ENCODE measurements at regions not wholly inside any gene's neighbourhood (a gene's known extent, or its start where the extent isn't known, plus 50 kb on each side); places are given as distances from the start of the nearest gene placed in this dataset.
A peak's percentile ranks its signal among the peaks of the same experiment; 100 is the strongest.

DNA sequence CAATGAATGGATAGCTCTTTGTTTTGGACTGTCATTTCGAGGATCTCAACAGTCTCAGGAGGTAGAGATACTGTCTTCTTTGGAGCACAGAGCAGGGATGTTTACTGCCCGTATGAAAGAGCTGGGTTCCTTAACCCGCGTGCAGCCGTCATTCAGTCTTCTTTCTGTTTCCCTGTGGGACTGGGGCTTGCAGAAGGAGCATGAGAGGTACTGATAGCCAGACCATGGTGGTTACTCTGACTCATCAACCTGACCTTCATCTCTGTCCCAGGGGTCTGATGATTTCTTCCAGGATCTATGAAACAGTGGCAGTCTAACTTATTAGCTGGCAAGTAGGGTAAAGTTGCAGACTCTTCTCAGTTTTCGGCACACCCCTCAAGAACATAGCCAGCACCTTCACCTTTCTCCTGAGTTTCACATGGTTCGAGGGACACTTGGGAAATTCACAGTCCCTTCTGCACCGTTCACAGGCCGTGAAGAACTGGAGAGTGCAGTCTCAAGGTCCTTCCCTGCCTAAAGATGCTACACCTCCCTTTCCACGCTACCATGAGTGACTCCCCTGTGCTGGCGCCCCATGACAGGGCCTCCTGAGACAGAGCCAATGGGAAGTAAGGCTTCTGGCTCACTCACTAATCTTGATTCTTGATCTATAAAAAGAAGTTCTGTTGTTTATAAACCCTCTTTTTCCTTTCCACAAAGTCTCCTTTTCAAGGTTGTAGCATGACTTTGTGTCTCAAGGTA lies 226.2 kb downstream of the MC4R start:
- H3K4me2 ChIP-seq (ENCODE audit: low read length) = peak overlapping the region; percentile 35
- no peaks in the 10 kb centered on the region for H3K9me3 ChIP-seq (ENCODE audit: insufficient read depth, low read length)
- H3K9ac ChIP-seq (ENCODE audit: low read length) = no peak overlapping the region
- H3K79me2 ChIP-seq (ENCODE audit: low read length) = no peaks in the 10 kb centered on the region
- H2AFZ ChIP-seq (ENCODE audit: low read depth, low read length) = peak overlapping the region; percentile 49
- no peak overlapping the region for H3K27ac ChIP-seq (ENCODE audit: low read length)
- H3K4me3 ChIP-seq (ENCODE audit: low read length) = peak overlapping the region; percentile 3; the same call in 1 of the 2 replicates
- TF ChIP-seq, protein P1, sequence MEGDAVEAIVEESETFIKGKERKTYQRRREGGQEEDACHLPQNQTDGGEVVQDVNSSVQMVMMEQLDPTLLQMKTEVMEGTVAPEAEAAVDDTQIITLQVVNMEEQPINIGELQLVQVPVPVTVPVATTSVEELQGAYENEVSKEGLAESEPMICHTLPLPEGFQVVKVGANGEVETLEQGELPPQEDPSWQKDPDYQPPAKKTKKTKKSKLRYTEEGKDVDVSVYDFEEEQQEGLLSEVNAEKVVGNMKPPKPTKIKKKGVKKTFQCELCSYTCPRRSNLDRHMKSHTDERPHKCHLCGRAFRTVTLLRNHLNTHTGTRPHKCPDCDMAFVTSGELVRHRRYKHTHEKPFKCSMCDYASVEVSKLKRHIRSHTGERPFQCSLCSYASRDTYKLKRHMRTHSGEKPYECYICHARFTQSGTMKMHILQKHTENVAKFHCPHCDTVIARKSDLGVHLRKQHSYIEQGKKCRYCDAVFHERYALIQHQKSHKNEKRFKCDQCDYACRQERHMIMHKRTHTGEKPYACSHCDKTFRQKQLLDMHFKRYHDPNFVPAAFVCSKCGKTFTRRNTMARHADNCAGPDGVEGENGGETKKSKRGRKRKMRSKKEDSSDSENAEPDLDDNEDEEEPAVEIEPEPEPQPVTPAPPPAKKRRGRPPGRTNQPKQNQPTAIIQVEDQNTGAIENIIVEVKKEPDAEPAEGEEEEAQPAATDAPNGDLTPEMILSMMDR (IDR thresholded peaks at IDR 0.05; ENCODE audit: low read depth, low read length) = no peak
- TF ChIP-seq EZH2phosphoT487 (IDR thresholded peaks at IDR 0.05; ENCODE audit: low read depth) = no peak
- no peaks in the 10 kb centered on the region for H3K36me3 ChIP-seq (replicated peaks; ENCODE audit: low read depth, low read length)
- peaks cover 11% of the 10 kb centered on the region; the same call in 1 of the 2 replicates for H3K4me1 ChIP-seq (ENCODE audit: low read length)
- H4K20me1 ChIP-seq (ENCODE audit: insufficient read depth, low read length) = no peaks in the 10 kb centered on the region
- H3K27me3 ChIP-seq (ENCODE audit: low read depth, low read length) = no peaks in the 10 kb centered on the region

DNA sequence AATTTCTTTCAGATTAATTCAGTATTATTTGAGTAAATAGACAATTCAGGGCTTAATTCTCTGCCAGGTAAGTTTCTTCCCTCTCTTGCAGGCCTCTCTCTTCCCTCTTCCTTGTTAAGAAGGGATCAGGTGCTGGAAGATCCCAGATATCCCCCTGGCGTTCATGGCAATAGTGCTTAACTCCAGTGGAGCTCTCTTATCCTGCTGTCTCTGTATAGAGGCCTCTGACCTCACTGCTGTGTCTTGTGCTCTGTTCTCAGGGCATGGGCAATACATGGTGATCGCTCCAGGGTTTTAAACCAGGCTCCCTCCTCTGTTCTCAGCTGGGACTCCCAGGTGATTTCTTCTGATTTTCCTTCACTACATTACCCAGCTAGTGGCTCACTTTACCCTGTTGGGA lies 226.8 kb downstream of the MC4R start:
- Histone ChIP-seq H4K20me1 (ENCODE audit: insufficient read depth, low read length) (no peaks in the 10 kb centered on the region), H3K79me2 (ENCODE audit: low read length) (no peaks in the 10 kb centered on the region), H3K4me2 (ENCODE audit: low read length) (peak overlapping the region; percentile 35), H3K36me3 (replicated peaks; ENCODE audit: low read depth, low read length) (no peaks in the 10 kb centered on the region), H3K9ac (ENCODE audit: low read length) (no peak overlapping the region), H3K4me3 (ENCODE audit: low read length) (peak overlapping the region; percentile 3; the same call in 1 of the 2 replicates), H3K27me3 (ENCODE audit: low read depth, low read length) (no peaks in the 10 kb centered on the region), H2AFZ (ENCODE audit: low read depth, low read length) (peak overlapping the region; percentile 49), H3K9me3 (ENCODE audit: insufficient read depth, low read length) (no peaks in the 10 kb centered on the region), H3K4me1 (ENCODE audit: low read length) (peaks cover 11% of the 10 kb centered on the region; the same call in 1 of the 2 replicates), H3K27ac (ENCODE audit: low read length) (no peak overlapping the region)
- TF ChIP-seq, protein P1 (IDR thresholded peaks at IDR 0.05; ENCODE audit: low read depth, low read length) = no peak
- no peak for TF ChIP-seq EZH2phosphoT487 (IDR thresholded peaks at IDR 0.05; ENCODE audit: low read depth)

DNA sequence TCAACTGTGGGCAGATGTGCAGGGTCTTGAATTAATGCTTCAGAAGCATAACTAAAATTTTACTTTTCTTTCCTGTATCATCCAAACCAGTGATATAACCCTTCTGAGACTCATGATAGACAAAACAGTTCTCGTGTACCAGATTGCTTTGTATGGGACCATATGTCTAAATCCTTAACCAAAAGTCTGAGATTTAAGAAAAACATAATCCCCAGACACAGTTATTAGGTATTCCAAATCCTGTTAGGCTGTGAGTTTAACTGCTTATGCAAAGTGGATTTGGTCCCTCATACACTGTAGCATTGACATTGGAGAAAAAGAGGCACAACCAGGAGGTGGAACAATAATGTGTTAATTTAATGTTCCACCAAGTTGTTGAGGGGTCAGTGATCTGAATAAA lies 235.0 kb downstream of the PMAIP1 start:
- Histone ChIP-seq H3K27me3 (ENCODE audit: low read depth, low read length) (no peaks in the 10 kb centered on the region), H3K79me2 (ENCODE audit: low read length) (no peaks in the 10 kb centered on the region), H3K9me3 (ENCODE audit: insufficient read depth, low read length) (no peaks in the 10 kb centered on the region), H3K4me3 (ENCODE audit: low read length) (no peak overlapping the region), H3K27ac (ENCODE audit: low read length) (no peak overlapping the region), H3K9ac (ENCODE audit: low read length) (no peak overlapping the region), H4K20me1 (ENCODE audit: insufficient read depth, low read length) (no peaks in the 10 kb centered on the region), H3K4me1 (ENCODE audit: low read length) (no peaks in the 10 kb centered on the region), H3K4me2 (ENCODE audit: low read length) (no peak overlapping the region), H2AFZ (ENCODE audit: low read depth, low read length) (no peak overlapping the region), H3K36me3 (replicated peaks; ENCODE audit: low read depth, low read length) (no peaks in the 10 kb centered on the region)
- TF ChIP-seq EZH2phosphoT487 (IDR thresholded peaks at IDR 0.05; ENCODE audit: low read depth) = no peak
- TF ChIP-seq, protein P1 (IDR thresholded peaks at IDR 0.05; ENCODE audit: low read depth, low read length) = no peak

DNA sequence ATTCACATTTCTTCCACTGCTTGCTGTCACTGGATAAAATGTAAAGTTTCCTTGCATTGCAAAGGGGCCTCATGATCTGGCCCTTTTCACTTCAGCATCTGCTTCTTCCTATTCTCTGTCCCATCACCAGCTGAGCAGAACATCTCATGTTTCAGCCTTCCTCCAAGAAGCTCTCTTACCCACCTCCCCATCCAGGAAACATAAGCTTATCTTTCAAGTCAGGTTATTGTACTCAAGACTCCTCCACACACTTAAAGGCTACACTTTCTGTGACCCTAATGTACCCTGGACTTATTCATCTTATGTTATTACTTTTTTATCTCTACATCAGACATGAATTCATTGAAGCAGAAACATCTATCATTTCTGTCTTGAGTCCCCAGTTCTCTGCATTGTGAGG lies 230.5 kb downstream of the PMAIP1 start:
- H3K27ac ChIP-seq (ENCODE audit: low read length) = no peak overlapping the region
- no peak overlapping the region for H2AFZ ChIP-seq (ENCODE audit: low read depth, low read length)
- H3K9ac ChIP-seq (ENCODE audit: low read length) = no peak overlapping the region
- H4K20me1 ChIP-seq (ENCODE audit: insufficient read depth, low read length) = no peaks in the 10 kb centered on the region
- TF ChIP-seq, protein P1 (IDR thresholded peaks at IDR 0.05; ENCODE audit: low read depth, low read length) = no peak
- no peak for TF ChIP-seq EZH2phosphoT487 (IDR thresholded peaks at IDR 0.05; ENCODE audit: low read depth)
- H3K4me1 ChIP-seq (ENCODE audit: low read length) = no peaks in the 10 kb centered on the region
- H3K4me3 ChIP-seq (ENCODE audit: low read length) = no peak overlapping the region
- H3K9me3 ChIP-seq (ENCODE audit: insufficient read depth, low read length) = no peaks in the 10 kb centered on the region
- no peaks in the 10 kb centered on the region for H3K27me3 ChIP-seq (ENCODE audit: low read depth, low read length)
- no peak overlapping the region for H3K4me2 ChIP-seq (ENCODE audit: low read length)
- no peaks in the 10 kb centered on the region for H3K79me2 ChIP-seq (ENCODE audit: low read length)
- H3K36me3 ChIP-seq (replicated peaks; ENCODE audit: low read depth, low read length) = no peaks in the 10 kb centered on the region

All from OCI-LY3 (cell line).